ENCODE measurements at regions not wholly inside any gene's neighbourhood (a gene's known extent, or its start where the extent isn't known, plus 50 kb on each side); places are given as distances from the start of the nearest gene placed in this dataset.

GRCh38 chr9:96023486-96023885 is 148.0 kb downstream of the ERCC6L2 start:
- H3K27me3 Mint-ChIP-seq: peaks cover 52% of the 10 kb centered on the region
- DNase-seq: no peak
- peaks cover 3% of the 10 kb centered on the region for H3K36me3 Mint-ChIP-seq (ENCODE audit: low read depth)
- H3K27ac Mint-ChIP-seq: no peak overlapping the region
- H3K4me3 Mint-ChIP-seq: no peak overlapping the region
- peaks cover 7% of the 10 kb centered on the region for H3K9me3 Mint-ChIP-seq
- H3K4me1 Mint-ChIP-seq (ENCODE audit: low read depth): peaks cover 59% of the 10 kb centered on the region

DNA sequence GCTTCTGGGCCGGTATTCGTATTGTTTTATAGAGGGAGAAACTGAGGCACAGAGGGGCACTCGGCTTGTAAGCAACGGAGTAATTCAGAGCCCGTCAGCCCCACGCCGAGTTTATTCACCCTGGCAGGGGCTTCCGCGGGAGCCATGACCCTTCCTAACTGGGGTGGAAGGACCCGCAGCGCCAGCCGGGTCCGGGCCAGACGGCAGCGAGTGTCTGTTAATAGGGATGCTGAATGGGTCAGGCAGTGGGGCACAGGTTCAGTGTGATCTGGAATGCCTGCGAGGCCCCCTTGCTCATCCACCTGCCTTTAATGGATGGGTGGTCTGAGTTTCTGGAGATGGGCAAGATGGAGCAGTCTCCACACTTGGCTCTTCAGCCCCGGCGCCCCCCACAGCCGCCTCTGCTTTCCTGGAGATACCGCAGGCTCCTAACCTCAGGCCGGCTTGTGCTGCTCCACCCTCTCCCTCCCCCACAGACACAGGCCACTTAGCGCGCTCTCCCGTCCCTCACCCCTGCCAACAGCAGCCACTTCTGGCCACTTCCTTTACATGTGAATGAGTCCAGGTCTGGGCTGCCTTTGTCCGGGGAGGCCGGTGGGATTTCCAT is 147.1 kb downstream of the ERCC6L2 start:
- Mint-ChIP-seq H3K9me3 (peaks cover 7% of the 10 kb centered on the region), H3K4me1 (ENCODE audit: low read depth) (peaks cover 59% of the 10 kb centered on the region), H3K36me3 (ENCODE audit: low read depth) (peaks cover 4% of the 10 kb centered on the region), H3K4me3 (peak overlapping the region; percentile 77), H3K27me3 (peaks cover 43% of the 10 kb centered on the region), H3K27ac (peak overlapping the region; percentile 91)
- peak; percentile 63 for DNase-seq

DNA sequence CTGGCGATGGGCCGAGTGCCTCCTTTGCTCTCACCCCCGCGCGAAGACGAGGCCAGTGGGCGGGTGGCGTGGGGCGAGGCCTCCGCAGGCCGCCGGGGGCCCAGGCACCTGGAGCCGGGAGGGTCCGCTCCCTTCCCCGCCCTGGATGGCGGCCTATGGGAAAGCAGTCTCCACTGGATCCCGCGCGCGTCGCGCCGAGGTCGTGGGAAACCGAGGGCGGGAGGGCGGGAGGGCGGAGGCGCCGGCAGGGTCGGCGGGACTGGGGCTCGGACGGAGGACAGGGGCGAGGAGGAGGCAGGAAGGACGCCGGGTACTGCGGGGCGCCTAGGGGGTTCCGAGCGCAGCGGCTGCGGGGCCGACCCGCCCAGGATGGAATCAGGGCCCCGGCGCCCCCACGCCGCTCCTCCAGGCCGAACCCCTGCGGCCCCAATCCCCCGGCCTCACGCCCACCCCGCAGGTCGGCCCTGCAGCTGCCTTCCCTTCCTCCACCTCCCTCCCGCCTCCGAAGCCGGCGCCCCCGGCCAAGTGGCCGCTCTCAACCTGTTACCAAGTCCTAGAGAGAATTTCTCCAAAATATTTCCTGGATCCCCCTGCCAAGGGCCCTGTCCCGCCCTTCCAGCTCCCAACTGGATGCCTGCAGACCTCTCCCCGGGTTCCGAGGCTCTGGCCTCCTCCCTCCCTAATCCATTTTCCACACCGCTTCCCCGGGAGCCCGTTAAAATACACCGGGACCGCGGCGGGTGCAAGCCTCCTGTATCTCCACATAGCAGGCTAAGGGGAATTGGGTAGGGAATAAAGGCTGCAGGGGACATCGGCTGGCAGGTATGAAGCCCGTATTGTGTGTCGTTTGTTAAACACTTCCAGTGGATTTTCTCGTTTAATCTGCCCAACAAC is 146.3 kb downstream of the ERCC6L2 start:
- peaks cover 63% of the 10 kb centered on the region for H3K4me1 Mint-ChIP-seq (ENCODE audit: low read depth)
- peaks cover 6% of the 10 kb centered on the region for H3K9me3 Mint-ChIP-seq
- peaks cover 41% of the 10 kb centered on the region for H3K27me3 Mint-ChIP-seq
- H3K36me3 Mint-ChIP-seq (ENCODE audit: low read depth): peaks cover 7% of the 10 kb centered on the region
- peak; percentile 59 for DNase-seq
- peak overlapping the region; percentile 91 for H3K27ac Mint-ChIP-seq
- peak overlapping the region; percentile 77 for H3K4me3 Mint-ChIP-seq

- Mint-ChIP-seq H3K4me1 (ENCODE audit: low read depth) (peaks cover 68% of the 10 kb centered on the region), H3K36me3 (ENCODE audit: low read depth) (peaks cover 13% of the 10 kb centered on the region), H3K9me3 (peaks cover 3% of the 10 kb centered on the region), H3K27me3 (peaks cover 36% of the 10 kb centered on the region), H3K27ac (peak overlapping the region; percentile 88), H3K4me3 (peak overlapping the region; percentile 76)
- DNase-seq: peak; percentile 78
Measured at GRCh38 chr9:96020792-96021550, 145.5 kb downstream of the ERCC6L2 start.

DNA sequence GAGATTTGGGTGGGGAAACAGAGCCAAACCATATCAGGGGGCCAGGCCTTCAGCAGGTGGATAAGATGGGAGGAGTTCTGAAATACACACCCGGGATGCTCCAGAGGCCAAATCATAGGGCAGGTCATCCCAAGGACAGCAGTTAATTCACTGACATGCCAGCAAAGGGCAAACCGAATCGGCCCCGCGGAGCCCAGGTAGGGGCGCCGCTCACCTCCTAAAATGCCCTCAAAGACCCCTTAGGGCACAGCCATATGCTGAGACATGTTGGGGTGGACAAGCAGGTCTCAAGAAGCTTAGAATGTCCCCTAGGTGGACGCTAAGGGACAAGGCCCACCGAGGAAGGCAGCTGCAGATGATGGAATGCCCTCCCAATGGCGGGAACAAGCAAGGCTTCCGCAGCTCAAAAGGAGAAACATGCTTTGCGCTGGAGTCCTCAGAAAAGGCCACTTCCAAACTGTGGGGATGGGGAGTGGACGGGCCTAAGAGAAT is 144.9 kb downstream of the ERCC6L2 start:
- Mint-ChIP-seq H3K36me3 (ENCODE audit: low read depth) (peaks cover 13% of the 10 kb centered on the region), H3K4me1 (ENCODE audit: low read depth) (peaks cover 68% of the 10 kb centered on the region), H3K27ac (peak overlapping the region; percentile 85), H3K9me3 (no peaks in the 10 kb centered on the region), H3K4me3 (peak overlapping the region; percentile 76), H3K27me3 (peaks cover 30% of the 10 kb centered on the region)
- DNase-seq: no peak
